UCSD-AML1 (cell line): ENCODE measurements at regions not wholly inside any gene's neighbourhood (a gene's known extent, or its start where the extent isn't known, plus 50 kb on each side); places are given as distances from the start of the nearest gene placed in this dataset.

Experiments
- DNase-seq: peaks from one replicate; lab custom pipeline; 2025; ENCODE audit not compliant: unreplicated experiment; lab: John Stamatoyannopoulos, UW

GRCh38 chr21:27079636-27080240 is 112.8 kb upstream of the ADAMTS5 start:
- no peak for DNase-seq

GRCh38 chr21:27078915-27079314 is 112.0 kb upstream of the ADAMTS5 start:
- DNase-seq, result no peak

- no peak for DNase-seq
These were observed 110.6 kb upstream of the ADAMTS5 start for GRCh38 chr21:27077501-27077900.

- no peak for DNase-seq
These were observed 109.1 kb upstream of the ADAMTS5 start for GRCh38 chr21:27076025-27076424.

GRCh38 chr21:27070861-27071670 is 104.2 kb upstream of the ADAMTS5 start:
- DNase-seq, result no peak

- DNase-seq, result no peak
These were observed 101.9 kb upstream of the ADAMTS5 start for GRCh38 chr21:27068811-27069210.

- no peak for DNase-seq
These were observed 100.3 kb upstream of the ADAMTS5 start for GRCh38 chr21:27067226-27067625.

- no peak for DNase-seq
These were observed 95.6 kb upstream of the ADAMTS5 start for GRCh38 chr21:27062443-27062842.

GRCh38 chr21:27061770-27062169 is 94.9 kb upstream of the ADAMTS5 start:
- no peak for DNase-seq

- DNase-seq, result no peak
These were observed 93.3 kb upstream of the ADAMTS5 start for GRCh38 chr21:27060190-27060589.

- no peak for DNase-seq
These were observed 92.1 kb upstream of the ADAMTS5 start for GRCh38 chr21:27058673-27059605.

- no peak for DNase-seq
These were observed 91.1 kb upstream of the ADAMTS5 start for GRCh38 chr21:27057997-27058396.

- no peak for DNase-seq
These were observed 80.9 kb upstream of the ADAMTS5 start for GRCh38 chr21:27047658-27048314.

- no peak for DNase-seq
These were observed 80.4 kb upstream of the ADAMTS5 start for GRCh38 chr21:27047283-27047657.

- DNase-seq, result no peak
These were observed 78.5 kb upstream of the ADAMTS5 start for GRCh38 chr21:27045281-27045985.

GRCh38 chr21:27043377-27043776 is 76.5 kb upstream of the ADAMTS5 start:
- no peak for DNase-seq

- no peak for DNase-seq
These were observed 74.0 kb upstream of the ADAMTS5 start for GRCh38 chr21:27040738-27041469.

- no peak for DNase-seq
These were observed 69.9 kb upstream of the ADAMTS5 start for GRCh38 chr21:27036736-27037301.

GRCh38 chr21:27035791-27036190 is 68.9 kb upstream of the ADAMTS5 start:
- no peak for DNase-seq
